Caco-2 (cell line): ENCODE measurements at regions not wholly inside any gene's neighbourhood (a gene's known extent, or its start where the extent isn't known, plus 50 kb on each side); places are given as distances from the start of the nearest gene placed in this dataset.

Experiments used
- BruUV-seq: library from RNA; stranded (reverse); fragments of 400-500 nt; replicated peaks from 2 replicates; lab custom pipeline; 2021; lab: Mats Ljungman, UMichigan
- CTCF ChIA-PET: fragments of 300-600 bp; sonication (Branson Sonifier 250); formaldehyde crosslinking; loops from one replicate; lab custom pipeline; 2022; ENCODE audit warnings: antibody characterized with exemption; lab: Charles Lee
- POLR2A ChIA-PET: fragments of 300-600 bp; sonication (Branson Sonifier 250); formaldehyde crosslinking; loops from one replicate; lab custom pipeline; 2022; ENCODE audit warnings: antibody characterized with exemption; lab: Charles Lee
- DNase-seq, 2 experiments: peaks; one replicate each; pipeline versions ENCODE4 v3.0.0 to v3.0.0-alpha.2; 2020 to 2022
- H3K27me3 ChIP-seq: replicated peaks from 2 replicates; pipeline ENCODE4 v1.6.0; 2011; ENCODE audit warnings: low read length; ENCODE audit not compliant: control insufficient read depth, insufficient read depth
- H3K36me3 ChIP-seq: 2 replicates; pipeline ENCODE4 v1.5.1; 2011; ENCODE audit warnings: low read length; ENCODE audit not compliant: control insufficient read depth, insufficient read depth
- H3K4me1 ChIP-seq: fragments of 250-450 bp; sonication (Bioruptor Pico); 2 replicates; pipeline ENCODE4 v1.5.1; 2020; ENCODE audit warnings: mild to moderate bottlenecking
- H3K4me3 ChIP-seq: 2 replicates; pipeline ENCODE4 v1.5.1; 2011; ENCODE audit warnings: low read depth, mild to moderate bottlenecking, control low read depth, low read length
- H3K9me3 ChIP-seq: fragments of 250-450 bp; sonication (Bioruptor Pico); 2 replicates; pipeline ENCODE4 v1.5.1; 2020; ENCODE audit warnings: mild to moderate bottlenecking, moderate library complexity
- H3K27ac Mint-ChIP-seq: one replicate; pipeline ENCODE4 v1.8.0; 2022; ENCODE audit warnings: mixed read lengths; ENCODE audit not compliant: unreplicated experiment
- H3K27me3 Mint-ChIP-seq: one replicate; pipeline ENCODE4 v1.8.0; 2022; ENCODE audit warnings: mixed read lengths; ENCODE audit not compliant: insufficient read depth, unreplicated experiment
- H3K36me3 Mint-ChIP-seq: one replicate; pipeline ENCODE4 v1.8.0; 2022; ENCODE audit warnings: mild to moderate bottlenecking, mixed read lengths; ENCODE audit not compliant: insufficient read depth, unreplicated experiment
- H3K4me1 Mint-ChIP-seq: one replicate; pipeline ENCODE4 v1.8.0; 2022; ENCODE audit warnings: low read depth, mixed read lengths; ENCODE audit not compliant: unreplicated experiment
- H3K4me3 Mint-ChIP-seq: one replicate; pipeline ENCODE4 v1.8.0; 2022; ENCODE audit warnings: mild to moderate bottlenecking, moderate library complexity, mixed read lengths; ENCODE audit not compliant: unreplicated experiment
- H3K9me3 Mint-ChIP-seq: one replicate; pipeline ENCODE4 v1.8.0; 2022; ENCODE audit warnings: mixed read lengths; ENCODE audit not compliant: unreplicated experiment
- intact Hi-C: fragments of 100-400 bp; cut with micrococcal nuclease; formaldehyde crosslinking; loops from one replicate; pipeline ENCODE4 v1.10.0; 2022; ENCODE audit not compliant: unreplicated experiment
- TF ChIP-seq, protein P1 (sequence below), 2 experiments: fragments of 200-600 bp in 1 of 2; IDR thresholded peaks; 1 replicate in 1 of 2; 2 replicates in 1 of 2; pipeline versions ENCODE4 v1.5.1 to v1.8.0; 2011 to 2022; ENCODE audit warnings: antibody characterized with exemption in 1 of 2, control low read depth in 1 of 2, inconsistent platforms in 1 of 2, low read depth in 1 of 2, low read length in 1 of 2, mild to moderate bottlenecking in 1 of 2, moderate library complexity in 1 of 2; ENCODE audit not compliant: insufficient read depth in 1 of 2, severe bottlenecking in 1 of 2, unreplicated experiment in 1 of 2

- H3K4me3 Mint-ChIP-seq = no peak overlapping the region
These were observed 212.7 kb upstream of the PHYHIPL start for GRCh38 chr10:58963723-58964124.

DNA sequence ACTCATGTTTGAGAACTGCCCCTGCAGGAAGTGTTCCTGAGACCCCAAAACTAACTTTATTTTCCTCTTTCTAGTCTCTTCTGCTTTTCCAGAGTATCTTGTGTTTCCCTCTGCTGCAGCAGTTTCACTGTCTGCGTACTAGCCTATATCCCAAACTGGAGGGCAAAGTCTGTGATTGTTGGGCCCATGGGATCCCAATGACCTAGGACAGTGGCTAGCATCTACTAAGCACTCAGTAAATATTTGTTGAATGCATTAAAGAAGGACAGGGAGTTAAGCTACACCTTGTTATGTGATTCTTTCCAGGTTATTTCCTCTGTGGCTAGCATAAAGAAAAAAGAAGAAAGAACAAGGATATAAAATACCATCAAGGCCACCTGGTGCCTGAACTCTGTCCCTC is 210.6 kb upstream of the PHYHIPL start:
- Mint-ChIP-seq H3K4me1 (peaks cover 50% of the 10 kb centered on the region), H3K27me3 (no peaks in the 10 kb centered on the region), H3K36me3 (no peaks in the 10 kb centered on the region), H3K4me3 (no peak overlapping the region), H3K27ac (peak overlapping the region; percentile 49), H3K9me3 (peaks cover 9% of the 10 kb centered on the region)
- no peaks in the 10 kb centered on the region for H3K27me3 ChIP-seq
- BruUV-seq = no TSS peak
- CTCF ChIA-PET = no interaction called here
- H3K9me3 ChIP-seq = no peaks in the 10 kb centered on the region
- no peak overlapping the region for H3K4me3 ChIP-seq
- H3K4me1 ChIP-seq = peaks cover 31% of the 10 kb centered on the region
- POLR2A ChIA-PET = no interaction called here
- intact Hi-C loops = loop anchor here (1.0 to 2.0 kb wide), 2 partner anchors 28 to 41 kb away; no protein-coding TSS in a partner anchor
- DNase-seq = no peak
- no peaks in the 10 kb centered on the region for H3K36me3 ChIP-seq
- TF ChIP-seq, protein P1, sequence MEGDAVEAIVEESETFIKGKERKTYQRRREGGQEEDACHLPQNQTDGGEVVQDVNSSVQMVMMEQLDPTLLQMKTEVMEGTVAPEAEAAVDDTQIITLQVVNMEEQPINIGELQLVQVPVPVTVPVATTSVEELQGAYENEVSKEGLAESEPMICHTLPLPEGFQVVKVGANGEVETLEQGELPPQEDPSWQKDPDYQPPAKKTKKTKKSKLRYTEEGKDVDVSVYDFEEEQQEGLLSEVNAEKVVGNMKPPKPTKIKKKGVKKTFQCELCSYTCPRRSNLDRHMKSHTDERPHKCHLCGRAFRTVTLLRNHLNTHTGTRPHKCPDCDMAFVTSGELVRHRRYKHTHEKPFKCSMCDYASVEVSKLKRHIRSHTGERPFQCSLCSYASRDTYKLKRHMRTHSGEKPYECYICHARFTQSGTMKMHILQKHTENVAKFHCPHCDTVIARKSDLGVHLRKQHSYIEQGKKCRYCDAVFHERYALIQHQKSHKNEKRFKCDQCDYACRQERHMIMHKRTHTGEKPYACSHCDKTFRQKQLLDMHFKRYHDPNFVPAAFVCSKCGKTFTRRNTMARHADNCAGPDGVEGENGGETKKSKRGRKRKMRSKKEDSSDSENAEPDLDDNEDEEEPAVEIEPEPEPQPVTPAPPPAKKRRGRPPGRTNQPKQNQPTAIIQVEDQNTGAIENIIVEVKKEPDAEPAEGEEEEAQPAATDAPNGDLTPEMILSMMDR (IDR thresholded peaks at IDR 0.05; ENCODE audit: insufficient read depth in 1 of 2, low read depth in 1 of 2, low read length in 1 of 2, severe bottlenecking in 1 of 2, unreplicated experiment in 1 of 2) = no peak

More at GRCh38 chr10:58963723-58964124, 212.7 kb upstream of the PHYHIPL start:
- Mint-ChIP-seq H3K27me3 (no peaks in the 10 kb centered on the region), H3K9me3 (no peaks in the 10 kb centered on the region), H3K36me3 (no peaks in the 10 kb centered on the region), H3K4me1 (peaks cover 45% of the 10 kb centered on the region), H3K27ac (no peak overlapping the region)
- peaks cover 31% of the 10 kb centered on the region for H3K4me1 ChIP-seq
- H3K4me3 ChIP-seq = no peak overlapping the region
- CTCF ChIA-PET = no interaction called here
- POLR2A ChIA-PET = no interaction called here
- intact Hi-C loops = no loop called here
- TF ChIP-seq, protein P1 (IDR thresholded peaks at IDR 0.05; ENCODE audit: insufficient read depth in 1 of 2, low read depth in 1 of 2, low read length in 1 of 2, severe bottlenecking in 1 of 2, unreplicated experiment in 1 of 2) = no peak
- no peaks in the 10 kb centered on the region for H3K36me3 ChIP-seq
- no peaks in the 10 kb centered on the region for H3K9me3 ChIP-seq
- H3K27me3 ChIP-seq = no peaks in the 10 kb centered on the region
- DNase-seq = no peak
- no TSS peak for BruUV-seq

DNA sequence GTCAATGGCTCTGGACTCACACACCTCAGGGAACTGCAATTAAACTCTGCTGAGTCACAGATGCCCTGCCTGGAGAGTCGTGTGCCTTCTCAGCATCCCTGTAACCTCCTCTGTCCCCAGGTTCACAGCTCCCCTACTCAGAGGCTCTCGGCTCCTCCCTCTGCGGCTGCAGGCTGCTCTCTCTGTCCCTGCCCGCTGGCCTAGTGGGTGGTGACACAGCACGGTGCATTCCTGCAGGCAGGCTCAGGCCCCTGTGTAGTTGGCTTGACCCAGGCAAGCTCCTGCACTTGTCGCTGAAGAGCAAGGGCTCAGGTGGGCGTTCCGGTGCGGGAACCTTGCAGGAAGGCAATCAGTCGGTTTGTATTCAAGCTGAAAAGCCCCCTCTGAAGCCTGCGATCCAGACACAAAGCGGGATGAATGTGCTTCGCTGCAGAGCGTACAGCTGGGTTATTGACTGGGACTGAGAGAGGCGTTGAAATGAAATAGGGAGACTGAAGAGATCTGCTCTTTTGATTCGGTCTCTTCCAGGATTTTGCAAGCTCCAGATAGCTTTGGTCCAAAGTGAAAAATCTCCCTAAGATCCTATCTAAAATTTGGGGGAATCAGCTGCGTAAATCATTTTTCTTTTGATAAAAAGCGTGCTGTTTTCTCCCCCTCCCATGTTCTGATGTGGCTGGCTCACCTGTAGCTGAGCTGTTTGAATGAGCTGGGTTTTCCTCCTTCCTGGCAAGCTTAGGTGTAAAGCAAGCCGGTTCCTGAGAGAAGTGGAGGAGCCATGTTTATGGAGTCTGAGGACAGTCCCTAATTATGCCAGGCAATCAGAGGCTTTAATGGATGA is 208.7 kb upstream of the PHYHIPL start:
- TF ChIP-seq, protein P1 (IDR thresholded peaks at IDR 0.05; ENCODE audit: insufficient read depth in 1 of 2, low read depth in 1 of 2, low read length in 1 of 2, severe bottlenecking in 1 of 2, unreplicated experiment in 1 of 2) = no peak
- Histone ChIP-seq H3K27me3 (no peaks in the 10 kb centered on the region), H3K4me1 (peaks cover 31% of the 10 kb centered on the region), H3K4me3 (no peak overlapping the region), H3K9me3 (no peaks in the 10 kb centered on the region), H3K36me3 (no peaks in the 10 kb centered on the region)
- peak overlapping the region; percentile 14 for H3K27ac Mint-ChIP-seq
- BruUV-seq = no TSS peak
- DNase-seq = peak; percentile 89 to 92
- no peaks in the 10 kb centered on the region for H3K36me3 Mint-ChIP-seq
- ChIA-PET CTCF (interaction anchor here (0.6 to 1.7 kb wide), 5 partner anchors 9 to 553 kb away, joined by 3 to 6 read pairs (median 4); no protein-coding TSS in a partner anchor), POLR2A (no interaction called here)
- intact Hi-C loops = loop anchor here (1.0 to 2.0 kb wide), 3 partner anchors 9 to 210 kb away; no protein-coding TSS in a partner anchor
- H3K27me3 Mint-ChIP-seq = no peaks in the 10 kb centered on the region
- peak overlapping the region; percentile 20 for H3K4me3 Mint-ChIP-seq
- peaks cover 47% of the 10 kb centered on the region for H3K4me1 Mint-ChIP-seq
- peaks cover 9% of the 10 kb centered on the region for H3K9me3 Mint-ChIP-seq
